NB4 (cell line): ENCODE measurements at regions not wholly inside any gene's neighbourhood (a gene's known extent, or its start where the extent isn't known, plus 50 kb on each side); places are given as distances from the start of the nearest gene placed in this dataset.

Source experiments
- CTCF ChIP-seq: IDR thresholded peaks from one replicate; pipeline ENCODE4 v1.5.1; 2012; ENCODE audit warnings: low read depth, low read length
- MAX ChIP-seq: IDR thresholded peaks from 2 replicates; pipeline ENCODE4 v1.6.1; 2011; ENCODE audit warnings: low read depth, low read length
- MYC ChIP-seq: IDR thresholded peaks from 2 replicates; pipeline ENCODE4 v1.6.1; 2011; ENCODE audit warnings: low read depth, low read length
- POLR2A ChIP-seq: IDR thresholded peaks from 2 replicates; pipeline ENCODE4 v1.6.1; 2011; ENCODE audit warnings: mild to moderate bottlenecking; ENCODE audit not compliant: insufficient read length; ENCODE audit errors: extremely low read depth

- TF ChIP-seq POLR2A = no peak
- no peak for TF ChIP-seq CTCF
- TF ChIP-seq MYC = no peak
- TF ChIP-seq MAX = no peak
These were observed 78.3 kb downstream of the SERPINA3 start for GRCh38 chr14:94690486-94690885.
